Mesenchymal stem cell (in vitro differentiated cells and primary cell): ENCODE measurements at regions not wholly inside any gene's neighbourhood (a gene's known extent, or its start where the extent isn't known, plus 50 kb on each side); places are given as distances from the start of the nearest gene placed in this dataset.
A peak's percentile ranks its signal among the peaks of the same experiment; 100 is the strongest.
"Not testable (repeated sequence)": the region's sequence is repeated elsewhere in the genome, so short reads cannot be mapped to it uniquely, and the experiment has no call there.

Source experiments
- DNase-seq: peaks from one replicate; pipeline ENCODE4 v3.0.0-alpha.2; 2013
- H2AFZ ChIP-seq: one replicate; pipeline ENCODE4 v1.6.1; 2013; ENCODE audit warnings: low read depth, mild to moderate bottlenecking, control low read depth, inconsistent platforms, low read length, moderate library complexity
- H2AK5ac ChIP-seq: 2 replicates; pipeline ENCODE4 v1.6.1; 2013; ENCODE audit warnings: low read length, moderate library complexity, mild to moderate bottlenecking, inconsistent platforms; ENCODE audit not compliant: severe bottlenecking
- H2BK120ac ChIP-seq: one replicate; pipeline ENCODE4 v1.6.1; 2013; ENCODE audit warnings: low read depth, mild to moderate bottlenecking, inconsistent platforms, low read length, moderate library complexity
- H2BK12ac ChIP-seq, 2 experiments: one replicate each; pipeline ENCODE4 v1.6.1; 2013; ENCODE audit warnings: inconsistent platforms in 2 of 2, low read length in 2 of 2, mild to moderate bottlenecking in 2 of 2, moderate library complexity in 2 of 2, control low read depth in 1 of 2
- H2BK15ac ChIP-seq: one replicate; pipeline ENCODE4 v1.6.1; 2013; ENCODE audit warnings: mild to moderate bottlenecking, low read depth, inconsistent platforms; ENCODE audit not compliant: poor library complexity, severe bottlenecking
- H2BK5ac ChIP-seq: 2 replicates; pipeline ENCODE4 v1.6.1; 2013; ENCODE audit warnings: low read depth, mild to moderate bottlenecking, low read length, control low read depth, inconsistent platforms; ENCODE audit not compliant: poor library complexity, severe bottlenecking
- H3K14ac ChIP-seq, 2 experiments: one replicate each; pipeline ENCODE4 v1.6.1; 2013; ENCODE audit warnings: inconsistent platforms in 2 of 2, low read length in 2 of 2, control low read depth in 1 of 2, mild to moderate bottlenecking in 1 of 2, moderate library complexity in 1 of 2
- H3K18ac ChIP-seq, 2 experiments: one replicate each; pipeline ENCODE4 v1.6.1; 2013; ENCODE audit warnings: inconsistent platforms in 2 of 2, low read length in 2 of 2, control low read depth in 1 of 2, low read depth in 1 of 2, mild to moderate bottlenecking in 1 of 2
- H3K23ac ChIP-seq, 2 experiments: one replicate each; pipeline ENCODE4 v1.6.1; 2013; ENCODE audit warnings: inconsistent platforms in 2 of 2, low read length in 2 of 2, mild to moderate bottlenecking in 2 of 2, moderate library complexity in 2 of 2, control low read depth in 1 of 2
- H3K27ac ChIP-seq: 2 replicates; pipeline ENCODE4 v1.5.1; 2013; ENCODE audit warnings: mild to moderate bottlenecking, moderate library complexity, low read length, control low read depth, inconsistent platforms; ENCODE audit not compliant: poor library complexity, severe bottlenecking
- H3K27me3 ChIP-seq, 2 experiments: 2 replicates each; pipeline versions ENCODE4 v1.6.1 to v1.7.0; 2013; ENCODE audit warnings: low read length in 2 of 2, mild to moderate bottlenecking in 2 of 2, moderate library complexity in 2 of 2, control low read depth in 1 of 2, inconsistent platforms in 1 of 2; ENCODE audit not compliant: control insufficient read depth in 1 of 2, insufficient read depth in 1 of 2
- H3K36me3 ChIP-seq, 2 experiments: 2 replicates each; pipeline versions ENCODE4 v1.6.1 to v1.7.0; 2013; ENCODE audit warnings: low read length in 2 of 2, control low read depth in 1 of 2, inconsistent platforms in 1 of 2, low read depth in 1 of 2, mild to moderate bottlenecking in 1 of 2; ENCODE audit not compliant: insufficient read depth in 2 of 2, control insufficient read depth in 1 of 2
- H3K4ac ChIP-seq, 2 experiments: one replicate each; pipeline ENCODE4 v1.6.1; 2013; ENCODE audit warnings: inconsistent platforms in 2 of 2, low read length in 2 of 2, mild to moderate bottlenecking in 2 of 2, moderate library complexity in 2 of 2, control low read depth in 1 of 2, low read depth in 1 of 2
- H3K4me1 ChIP-seq: 2 replicates; pipeline ENCODE4 v1.6.1; 2013; ENCODE audit warnings: low read depth, low read length, control low read depth; ENCODE audit not compliant: control insufficient read depth, insufficient read depth
- H3K4me2 ChIP-seq: 2 replicates; pipeline ENCODE4 v1.6.1; 2013; ENCODE audit warnings: low read length, mild to moderate bottlenecking, inconsistent platforms; ENCODE audit not compliant: poor library complexity, severe bottlenecking
- H3K4me3 ChIP-seq, 2 experiments: 2 replicates each; pipeline versions ENCODE4 v1.5.1 to v1.7.0; 2013; ENCODE audit warnings: low read length in 2 of 2, mild to moderate bottlenecking in 2 of 2, control low read depth in 1 of 2, low read depth in 1 of 2; ENCODE audit not compliant: insufficient read depth in 1 of 2
- H3K79me1 ChIP-seq: replicated peaks from 2 replicates; pipeline ENCODE4 v1.6.1; 2013; ENCODE audit warnings: mild to moderate bottlenecking, control low read depth, low read length, inconsistent platforms; ENCODE audit not compliant: poor library complexity, severe bottlenecking
- H3K9ac ChIP-seq: 2 replicates; pipeline ENCODE4 v1.7.0; 2013; ENCODE audit warnings: mild to moderate bottlenecking, low read length, moderate library complexity
- H3K9me3 ChIP-seq: 2 replicates; pipeline ENCODE4 v1.7.0; 2013; ENCODE audit warnings: mild to moderate bottlenecking, low read length; ENCODE audit not compliant: control insufficient read depth
- H4K8ac ChIP-seq: one replicate; pipeline ENCODE4 v1.6.1; 2013; ENCODE audit warnings: inconsistent platforms, mild to moderate bottlenecking, low read length, moderate library complexity
- H4K91ac ChIP-seq: one replicate; pipeline ENCODE4 v1.6.1; 2013; ENCODE audit warnings: mild to moderate bottlenecking, low read length, inconsistent platforms
- WGBS: methylation state at CpG from one replicate; pipeline ENCODE4 v1.1.7; 2013; ENCODE audit warnings: mixed read lengths; 5-methylcytosine and 5-hydroxymethylcytosine counted together

DNA sequence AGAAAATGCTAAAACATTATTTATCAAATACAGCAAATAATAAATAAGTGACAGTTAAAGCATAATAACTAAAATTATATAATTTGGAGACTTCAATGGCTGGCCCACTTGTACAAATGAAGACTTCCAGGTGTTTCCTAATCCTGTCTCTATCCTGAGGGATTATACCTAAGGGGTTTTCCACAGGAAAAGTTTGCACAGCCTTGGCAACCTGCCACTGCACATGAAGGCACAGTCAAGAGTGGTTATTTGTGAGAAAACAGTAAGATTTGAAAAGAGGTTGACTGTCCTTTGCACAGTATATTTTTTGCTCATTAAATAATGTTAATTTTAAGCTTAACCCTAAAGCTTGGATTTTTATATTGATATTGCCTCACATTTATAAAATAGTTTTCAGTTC lies 655.9 kb downstream of the TTLL7 start:
- not testable (repeated sequence) for H2BK15ac ChIP-seq, H3K4ac ChIP-seq, H4K91ac ChIP-seq, H3K36me3 ChIP-seq, H3K18ac ChIP-seq, H3K9ac ChIP-seq, H2AK5ac ChIP-seq, H3K27me3 ChIP-seq, H4K8ac ChIP-seq, H3K4me2 ChIP-seq, DNase-seq, H3K9me3 ChIP-seq, H3K4me3 ChIP-seq, H2AFZ ChIP-seq, H3K27ac ChIP-seq, H3K14ac ChIP-seq, H2BK5ac ChIP-seq, H2BK120ac ChIP-seq, H3K79me1 ChIP-seq, H3K23ac ChIP-seq, H2BK12ac ChIP-seq, H3K4me1 ChIP-seq

DNA sequence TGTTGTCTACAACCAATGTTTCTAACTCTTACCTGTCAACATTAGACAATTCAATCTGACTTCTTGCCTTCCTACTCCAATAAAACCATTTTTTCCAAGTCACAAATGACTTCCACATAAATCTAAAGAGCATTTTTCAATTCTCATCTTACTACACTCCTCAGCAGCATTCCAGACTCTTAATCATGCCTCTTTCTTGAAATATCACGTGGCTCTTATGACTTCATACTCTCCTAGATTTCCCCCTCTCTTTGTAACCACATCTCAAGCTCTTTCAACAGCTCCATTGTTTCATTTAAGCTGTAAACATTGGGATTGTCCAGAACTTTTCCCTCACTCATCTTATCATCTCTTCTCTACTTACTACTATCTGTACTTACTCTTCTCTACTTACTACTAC lies 666.6 kb downstream of the TTLL7 start:
- not testable (repeated sequence) for H2AK5ac ChIP-seq, H3K4me2 ChIP-seq, H3K9me3 ChIP-seq, H2BK15ac ChIP-seq, H2BK5ac ChIP-seq, H3K36me3 ChIP-seq, H3K23ac ChIP-seq, H3K27ac ChIP-seq, H3K14ac ChIP-seq, H3K79me1 ChIP-seq, H3K9ac ChIP-seq, H4K8ac ChIP-seq, H3K4me1 ChIP-seq, H2AFZ ChIP-seq, H2BK120ac ChIP-seq, H4K91ac ChIP-seq, H2BK12ac ChIP-seq, H3K4me3 ChIP-seq, H3K4ac ChIP-seq, H3K18ac ChIP-seq, H3K27me3 ChIP-seq
- WGBS: 42% methylated on average over 1 of the region's 1 CpG
- DNase-seq: peak; percentile 1

DNA sequence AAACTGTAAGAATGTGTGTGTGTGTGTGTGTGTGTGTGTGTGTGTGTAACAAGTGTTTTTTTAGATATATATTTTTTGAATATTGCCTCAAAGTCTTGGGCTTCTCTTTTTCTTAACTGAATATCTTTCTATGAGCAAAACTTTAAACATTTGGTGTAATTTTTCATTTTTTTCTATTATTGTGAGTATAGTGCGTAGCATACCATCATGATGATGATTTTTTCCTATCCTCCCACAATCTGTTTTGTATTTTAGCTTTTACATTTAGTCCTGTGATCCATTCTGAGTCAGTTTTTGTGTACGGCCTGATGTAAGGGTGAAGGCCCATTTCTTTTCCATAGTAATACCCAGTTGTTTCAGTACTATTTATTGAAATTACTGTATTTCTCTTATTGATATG lies 680.6 kb downstream of the TTLL7 start:
- Histone ChIP-seq H3K4ac (no peak overlapping the region), H2BK12ac (no peak overlapping the region), H3K27ac (no peak overlapping the region), H3K4me1 (no peaks in the 10 kb centered on the region), H2BK120ac (no peak overlapping the region), H3K36me3 (no peaks in the 10 kb centered on the region), H3K18ac (no peak overlapping the region), H3K27me3 (no peaks in the 10 kb centered on the region), H3K9ac (no peak overlapping the region), H3K14ac (no peak overlapping the region), H3K9me3 (no peaks in the 10 kb centered on the region), H3K79me1 (no peaks in the 10 kb centered on the region), H4K8ac (no peak overlapping the region), H2AFZ (no peak overlapping the region), H2AK5ac (no peak overlapping the region), H3K4me3 (no peak overlapping the region), H2BK15ac (no peak overlapping the region), H3K4me2 (no peak overlapping the region), H2BK5ac (no peak overlapping the region), H3K23ac (no peak overlapping the region), H4K91ac (no peak overlapping the region)
- no peak for DNase-seq
- WGBS: no CpG with 5 or more reads among the region's 2 CpGs

DNA sequence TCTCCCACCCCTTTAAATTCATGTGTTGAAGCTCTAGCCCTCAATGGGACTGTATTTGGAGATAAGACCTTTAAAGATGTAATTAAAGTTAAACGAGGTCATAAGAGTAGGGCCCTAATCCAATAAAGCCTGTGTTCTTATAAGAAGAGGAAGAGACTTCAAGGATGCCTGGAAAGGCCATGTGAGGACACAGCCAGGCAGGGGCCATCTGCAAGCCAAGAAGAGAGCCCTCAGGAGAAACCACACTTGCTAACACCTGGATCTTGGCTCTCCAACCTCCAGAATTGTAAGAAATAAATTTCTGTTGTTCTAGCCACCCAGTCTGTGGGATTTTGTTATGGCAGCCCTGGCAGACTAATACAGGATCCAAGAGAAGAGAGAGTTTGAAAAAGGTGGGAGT lies 683.5 kb downstream of the TTLL7 start:
- not testable (repeated sequence) for H3K79me1 ChIP-seq, H3K4me1 ChIP-seq, H2BK12ac ChIP-seq, H3K23ac ChIP-seq, H2BK15ac ChIP-seq, H4K91ac ChIP-seq, H3K4me3 ChIP-seq, H2AK5ac ChIP-seq, H2AFZ ChIP-seq, H3K4me2 ChIP-seq, H2BK5ac ChIP-seq, H3K4ac ChIP-seq, H3K18ac ChIP-seq, DNase-seq, H3K14ac ChIP-seq, H2BK120ac ChIP-seq, H3K9me3 ChIP-seq, H3K9ac ChIP-seq, H3K27me3 ChIP-seq, H3K27ac ChIP-seq, H3K36me3 ChIP-seq, H4K8ac ChIP-seq
- WGBS: no CpG with 5 or more reads among the region's 1 CpG
